HG02571 (cell line): ENCODE measurements at regions not wholly inside any gene's neighbourhood (a gene's known extent, or its start where the extent isn't known, plus 50 kb on each side); places are given as distances from the start of the nearest gene placed in this dataset.
"Not testable (repeated sequence)": the region's sequence is repeated elsewhere in the genome, so short reads cannot be mapped to it uniquely, and the experiment has no call there.

Experiments used
- ATAC-seq: cut with Tn5 transposase; IDR thresholded peaks from one replicate; pipeline ENCODE4 v1.9.1; 2021; ENCODE audit warnings: mild to moderate bottlenecking, moderate library complexity; ENCODE audit not compliant: unreplicated experiment

DNA sequence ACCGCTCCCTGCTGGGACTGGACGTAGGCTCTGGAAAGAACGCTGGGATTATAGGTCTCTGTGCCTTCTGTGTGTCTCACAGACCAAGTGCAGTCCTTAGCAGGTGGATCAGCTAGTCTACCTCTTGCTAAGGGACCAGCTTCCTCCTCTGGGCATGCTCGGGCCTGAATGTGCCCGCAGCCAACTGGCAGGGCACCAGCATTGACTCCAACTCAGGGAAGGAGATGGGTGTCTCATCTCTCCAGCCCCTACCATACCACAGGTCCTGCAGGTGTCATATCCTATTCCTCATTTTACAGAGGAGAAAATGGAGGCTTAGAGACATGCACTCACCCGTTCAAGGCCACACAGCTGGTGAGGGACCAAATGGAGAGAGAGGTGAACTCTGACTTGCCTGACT lies 340.2 kb downstream of the PTPRU start:
- no peak for ATAC-seq

GRCh38 chr1:29575826-29576225 lies 339.5 kb downstream of the PTPRU start:
- ATAC-seq: no peak

- no peak for ATAC-seq
Measured at GRCh38 chr1:29575277-29575676, 339.0 kb downstream of the PTPRU start.

DNA sequence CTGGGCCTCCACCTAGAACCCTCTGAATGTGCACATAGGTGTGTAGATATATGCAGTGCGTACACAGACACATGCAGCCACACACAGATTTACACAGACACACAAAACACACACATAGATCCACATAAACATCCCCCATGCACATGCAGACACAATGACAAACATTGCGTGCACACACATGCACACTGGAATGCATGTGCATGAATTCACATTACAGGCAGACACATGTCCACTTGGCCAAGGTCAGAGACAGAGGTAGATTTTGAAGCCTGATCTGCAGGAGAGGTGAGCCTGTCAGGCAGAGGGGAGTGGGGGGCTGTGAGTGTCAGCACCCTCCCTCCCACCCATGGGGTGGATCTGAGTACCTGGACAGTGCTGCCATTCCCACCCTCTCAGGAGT lies 338.5 kb downstream of the PTPRU start:
- ATAC-seq: no peak

GRCh38 chr1:29569971-29570634 lies 333.8 kb downstream of the PTPRU start:
- ATAC-seq: no peak

DNA sequence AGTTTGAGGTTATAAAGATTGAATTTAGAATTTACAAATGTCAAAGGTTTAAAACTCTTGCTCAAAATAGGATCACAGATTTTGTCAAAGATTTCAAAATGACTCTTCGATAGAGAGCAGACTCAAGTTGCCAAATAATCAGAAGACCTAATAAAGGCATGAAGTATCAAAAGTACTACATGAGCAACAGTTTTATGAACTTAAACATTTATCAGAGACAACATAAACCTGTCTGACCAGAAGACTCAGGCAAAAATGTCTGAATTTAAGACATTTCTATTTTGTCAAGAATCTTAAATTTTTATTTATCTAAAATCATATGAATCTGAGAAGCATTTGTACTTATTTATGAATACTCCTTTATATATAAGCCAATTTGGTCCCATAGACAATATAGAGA lies 330.9 kb downstream of the PTPRU start:
- no peak for ATAC-seq

DNA sequence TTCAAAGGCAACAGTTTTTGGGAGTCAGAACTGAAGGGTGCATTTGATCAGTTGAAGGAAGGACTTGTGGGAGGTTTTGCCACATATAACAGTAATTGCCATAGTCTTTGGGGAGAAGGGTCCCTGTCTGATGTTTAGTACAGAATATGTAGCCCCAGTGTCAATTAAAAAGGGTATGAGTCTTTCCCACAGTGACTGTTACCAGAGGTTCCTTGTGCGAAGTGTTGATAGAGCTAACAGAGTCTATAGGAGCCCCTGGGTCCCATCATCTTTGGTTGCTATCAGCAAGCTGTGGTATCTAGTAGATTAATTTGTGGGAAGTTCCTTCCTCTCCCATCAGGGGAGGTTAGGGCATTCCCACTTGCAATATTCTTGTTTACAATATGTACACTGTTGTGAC lies 329.2 kb downstream of the PTPRU start:
- no peak for ATAC-seq

DNA sequence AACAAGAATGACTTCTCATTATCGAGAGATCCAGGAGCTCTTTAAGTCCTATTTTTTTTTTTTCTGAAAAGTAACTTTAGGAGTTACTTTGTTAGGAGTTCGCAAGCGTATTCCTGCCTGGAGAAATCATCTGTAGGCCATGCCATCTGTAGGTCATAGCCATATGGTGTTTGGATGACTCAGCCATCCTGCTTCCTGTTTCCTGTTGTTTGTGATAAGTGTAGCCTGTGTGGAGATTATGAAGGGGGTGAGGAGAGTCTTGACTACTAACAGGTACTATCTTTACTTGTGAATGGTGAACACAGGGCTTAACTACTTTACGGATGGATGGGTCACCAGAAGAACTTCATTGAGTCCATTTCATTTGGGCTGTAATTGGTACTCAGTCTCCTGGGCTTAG lies 327.2 kb downstream of the PTPRU start:
- no peak for ATAC-seq

DNA sequence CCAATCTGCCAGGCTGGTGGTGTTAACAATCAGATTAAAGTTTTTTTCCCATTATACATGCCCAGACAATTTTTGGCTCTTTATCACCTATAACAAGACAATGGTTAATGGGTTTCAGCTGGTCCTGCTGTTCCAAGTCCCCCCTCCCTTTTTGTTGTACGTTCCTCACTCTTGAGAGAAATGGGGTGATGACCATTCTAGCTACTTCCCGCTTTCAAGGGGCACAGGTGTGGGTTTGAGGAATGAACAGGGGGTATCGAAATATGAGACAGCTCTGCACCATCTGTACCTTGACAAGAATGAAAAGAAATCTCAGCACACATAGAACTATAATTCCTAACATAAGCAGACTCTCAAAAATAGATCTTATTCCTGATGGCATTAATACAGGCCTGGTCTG lies 326.8 kb downstream of the PTPRU start:
- ATAC-seq: no peak

DNA sequence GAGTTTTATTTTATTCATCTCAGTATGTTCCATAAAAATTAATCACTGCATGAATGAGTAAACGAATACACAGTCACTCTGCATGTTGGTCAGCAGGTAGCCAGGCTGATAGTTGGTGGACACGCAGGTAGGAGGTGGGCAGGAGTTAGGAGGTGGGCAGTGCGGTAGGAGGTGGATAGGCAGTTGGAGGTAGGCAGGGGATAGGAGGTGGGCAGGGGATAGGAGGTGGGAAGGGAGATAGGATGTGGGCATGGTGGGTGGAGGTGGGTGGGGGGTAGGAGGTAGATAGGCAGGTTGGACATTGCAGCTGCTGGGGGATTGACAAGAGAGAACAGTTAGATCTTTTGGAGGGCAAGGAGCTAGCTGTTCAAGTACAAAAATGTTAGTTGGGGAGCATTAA lies 322.7 kb downstream of the PTPRU start:
- ATAC-seq: no peak

DNA sequence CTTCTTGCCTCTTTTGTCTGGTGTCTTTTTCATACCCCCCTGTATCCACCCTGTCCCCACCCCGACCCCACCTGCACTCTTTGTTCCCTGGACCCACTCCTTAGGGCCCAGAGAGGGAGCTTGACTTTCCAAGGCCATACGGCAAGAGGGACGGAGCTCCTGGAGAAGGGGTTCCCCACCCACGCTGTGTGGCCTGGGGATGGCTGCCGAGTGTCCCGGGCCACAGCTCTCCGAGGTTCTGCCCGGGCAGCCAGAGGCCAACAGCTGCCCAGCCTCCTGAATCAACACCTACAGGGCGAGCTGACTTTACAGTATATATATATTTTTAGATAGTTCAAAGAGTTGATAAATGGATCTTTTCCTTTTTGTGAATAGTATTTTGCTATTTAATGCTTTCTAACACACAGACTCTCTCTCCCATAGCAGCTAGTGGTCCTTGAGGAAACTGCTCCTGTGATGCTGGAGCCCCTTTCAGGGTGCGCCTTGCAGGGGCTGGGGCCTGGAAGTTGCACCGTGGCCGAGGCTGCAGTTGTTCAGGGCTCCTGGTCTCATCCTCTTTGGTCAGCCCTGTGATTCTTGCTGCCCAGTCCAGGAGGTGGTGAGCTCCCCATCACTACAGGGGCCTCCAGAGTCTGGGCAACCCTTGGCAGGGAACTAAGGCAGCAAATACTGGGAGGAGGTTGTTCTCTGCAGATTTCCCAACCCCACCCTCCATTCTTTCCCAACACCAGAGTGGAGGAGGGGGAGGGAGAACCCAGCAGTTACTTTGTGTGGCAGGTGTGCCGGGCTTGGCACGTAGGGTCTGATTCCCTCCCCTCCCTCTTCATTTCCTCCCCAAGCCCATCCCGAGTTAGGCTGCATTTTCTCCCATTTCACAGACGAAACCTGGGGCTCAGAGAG lies 321.6 kb downstream of the PTPRU start:
- ATAC-seq: no peak

- ATAC-seq: no peak
Measured at GRCh38 chr1:29557066-29557465, 320.7 kb downstream of the PTPRU start.

- no peak for ATAC-seq
Measured at GRCh38 chr1:29556657-29557056, 320.3 kb downstream of the PTPRU start.

- ATAC-seq: no peak
Measured at GRCh38 chr1:29555043-29555620, 318.8 kb downstream of the PTPRU start.

- no peak for ATAC-seq
Measured at GRCh38 chr1:29554208-29554778, 318.0 kb downstream of the PTPRU start.

DNA sequence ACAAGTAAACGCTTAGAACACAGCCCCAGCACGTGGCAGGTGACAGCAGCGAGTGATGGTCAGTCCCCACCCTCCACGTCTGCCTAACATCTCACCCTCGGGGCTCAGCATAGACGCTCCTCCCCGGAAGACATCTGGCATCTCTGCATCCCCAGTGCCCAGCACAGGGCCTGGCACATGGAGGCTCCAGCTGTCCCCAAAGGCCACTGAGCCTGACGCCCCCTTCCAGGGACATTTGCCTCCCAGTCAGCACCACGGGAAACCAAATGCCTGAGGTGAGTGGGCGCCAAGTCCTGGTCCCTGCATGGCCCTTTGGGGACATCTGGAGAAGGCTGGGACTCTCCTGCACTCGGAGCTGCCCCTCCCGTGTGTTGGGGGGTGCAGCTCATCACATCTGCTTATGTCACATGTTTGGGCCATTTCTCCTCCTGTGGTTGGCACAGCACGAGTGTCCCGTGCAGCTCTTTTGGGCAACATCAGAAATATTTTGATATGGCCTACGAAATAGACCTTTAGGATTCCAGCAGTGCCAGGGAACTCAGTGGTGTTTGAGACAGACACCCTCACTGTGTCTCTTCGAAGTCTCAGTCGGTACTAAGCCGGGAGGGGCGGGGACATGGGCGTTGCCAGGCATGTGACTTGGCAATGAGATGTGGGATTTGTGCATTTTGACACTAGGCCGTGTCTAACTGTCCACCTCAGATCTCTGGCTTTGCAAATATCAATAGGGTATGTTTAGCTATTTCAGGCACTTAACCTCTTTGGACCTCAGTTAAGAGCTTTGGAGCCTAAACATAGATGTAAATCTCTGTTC lies 315.0 kb downstream of the PTPRU start:
- ATAC-seq: no peak

- no peak for ATAC-seq
Measured at GRCh38 chr1:29550119-29550841, 314.0 kb downstream of the PTPRU start.

DNA sequence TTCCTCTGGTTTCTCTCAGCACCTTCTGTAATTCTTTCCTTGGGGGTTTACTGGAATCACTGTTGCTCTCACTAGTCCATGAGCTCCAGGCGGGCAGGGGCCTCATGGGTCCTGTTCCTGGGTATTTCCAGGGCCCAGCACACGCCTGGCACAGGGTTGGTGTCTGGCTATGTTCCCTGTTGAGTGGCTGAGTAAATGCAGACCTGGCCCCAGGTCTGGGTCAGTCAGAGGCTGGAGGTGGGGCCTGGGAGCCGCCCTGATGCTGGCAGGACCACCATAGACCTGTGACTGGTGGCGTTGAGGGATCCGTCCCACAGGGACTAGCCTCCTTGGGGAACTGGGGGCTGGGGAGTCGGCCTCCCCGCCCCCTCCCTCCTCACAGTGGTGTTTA lies 313.4 kb downstream of the PTPRU start:
- ATAC-seq: not testable (repeated sequence)

- no peak for ATAC-seq
Measured at GRCh38 chr1:29549001-29549400, 312.7 kb downstream of the PTPRU start.

DNA sequence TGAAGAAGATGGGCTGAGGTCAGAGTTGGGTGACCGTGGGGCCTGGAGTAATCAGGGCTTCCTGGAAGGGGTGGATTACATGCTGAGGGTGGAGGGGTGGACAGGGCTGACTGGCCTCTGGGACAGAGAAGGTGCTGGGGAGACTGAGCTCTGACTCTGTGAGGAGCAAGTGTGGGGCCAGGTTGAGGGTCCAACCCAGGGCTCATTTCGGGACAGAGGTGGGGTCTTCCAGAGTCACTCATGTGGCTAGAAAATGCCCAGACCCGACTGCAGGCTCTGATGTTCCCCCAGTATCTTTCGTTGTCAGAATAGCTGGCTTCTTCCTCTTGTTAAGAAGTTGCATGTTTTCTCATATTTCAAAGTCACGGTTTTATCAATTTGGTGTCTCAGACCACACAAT lies 311.8 kb downstream of the PTPRU start:
- ATAC-seq: no peak
